Glutamatergic neuron (in vitro differentiated cells): ENCODE measurements at regions not wholly inside any gene's neighbourhood (a gene's known extent, or its start where the extent isn't known, plus 50 kb on each side); places are given as distances from the start of the nearest gene placed in this dataset.

ENCODE experiments used
- DNase-seq: peaks from one replicate; pipeline ENCODE4 v3.0.0; 2022
- H3K27ac Mint-ChIP-seq: one replicate; pipeline ENCODE4 v1.8.0; 2020; ENCODE audit warnings: mild to moderate bottlenecking, mixed read lengths, inconsistent platforms; ENCODE audit not compliant: unreplicated experiment
- H3K27me3 Mint-ChIP-seq: one replicate; pipeline ENCODE4 v1.8.0; 2020; ENCODE audit warnings: mild to moderate bottlenecking, moderate library complexity, mixed read lengths, inconsistent platforms; ENCODE audit not compliant: unreplicated experiment
- H3K36me3 Mint-ChIP-seq: one replicate; pipeline ENCODE4 v1.8.0; 2020; ENCODE audit warnings: mild to moderate bottlenecking, mixed read lengths, inconsistent platforms; ENCODE audit not compliant: unreplicated experiment
- H3K4me1 Mint-ChIP-seq: one replicate; pipeline ENCODE4 v1.8.0; 2020; ENCODE audit warnings: mild to moderate bottlenecking, low read depth, mixed read lengths, inconsistent platforms; ENCODE audit not compliant: unreplicated experiment
- H3K4me3 Mint-ChIP-seq: one replicate; pipeline ENCODE4 v1.8.0; 2020; ENCODE audit warnings: mild to moderate bottlenecking, mixed read lengths, inconsistent platforms; ENCODE audit not compliant: unreplicated experiment
- H3K9me3 Mint-ChIP-seq: one replicate; pipeline ENCODE4 v1.8.0; 2020; ENCODE audit warnings: mild to moderate bottlenecking, moderate library complexity, mixed read lengths, inconsistent platforms; ENCODE audit not compliant: unreplicated experiment
- CTCF ChIP-seq: fragments of 200-600 bp; sonication (generic); IDR thresholded peaks from one replicate; pipeline ENCODE4 v1.5.0; 2021; ENCODE audit not compliant: partially characterized antibody, unreplicated experiment

GRCh38 chr10:107356396-107356795 is 191.9 kb upstream of the SORCS1 start:
- no peak for TF ChIP-seq CTCF
- H3K4me3 Mint-ChIP-seq = no peak overlapping the region
- no peaks in the 10 kb centered on the region for H3K4me1 Mint-ChIP-seq
- H3K9me3 Mint-ChIP-seq = no peaks in the 10 kb centered on the region
- no peak for DNase-seq
- H3K27me3 Mint-ChIP-seq = no peaks in the 10 kb centered on the region
- no peak overlapping the region for H3K27ac Mint-ChIP-seq
- H3K36me3 Mint-ChIP-seq = no peaks in the 10 kb centered on the region

GRCh38 chr10:107342711-107343110 is 178.2 kb upstream of the SORCS1 start:
- Mint-ChIP-seq H3K4me1 (no peaks in the 10 kb centered on the region), H3K27me3 (no peaks in the 10 kb centered on the region), H3K9me3 (peaks cover 3% of the 10 kb centered on the region), H3K36me3 (no peaks in the 10 kb centered on the region), H3K27ac (no peak overlapping the region), H3K4me3 (no peak overlapping the region)
- DNase-seq = no peak
- no peak for TF ChIP-seq CTCF

- Mint-ChIP-seq H3K9me3 (peaks cover 3% of the 10 kb centered on the region), H3K4me3 (no peak overlapping the region), H3K36me3 (no peaks in the 10 kb centered on the region), H3K27me3 (no peaks in the 10 kb centered on the region), H3K27ac (no peak overlapping the region), H3K4me1 (no peaks in the 10 kb centered on the region)
- DNase-seq = no peak
- TF ChIP-seq CTCF = no peak
Measured at GRCh38 chr10:107341281-107341680, 176.8 kb upstream of the SORCS1 start.

- H3K27me3 Mint-ChIP-seq = no peaks in the 10 kb centered on the region
- H3K4me3 Mint-ChIP-seq = no peak overlapping the region
- no peaks in the 10 kb centered on the region for H3K4me1 Mint-ChIP-seq
- H3K36me3 Mint-ChIP-seq = no peaks in the 10 kb centered on the region
- no peak for DNase-seq
- no peak overlapping the region for H3K27ac Mint-ChIP-seq
- no peak for TF ChIP-seq CTCF
- peaks cover 3% of the 10 kb centered on the region for H3K9me3 Mint-ChIP-seq
Measured at GRCh38 chr10:107340326-107340725, 175.8 kb upstream of the SORCS1 start.

GRCh38 chr10:107336061-107336460 is 171.6 kb upstream of the SORCS1 start:
- H3K9me3 Mint-ChIP-seq = no peaks in the 10 kb centered on the region
- H3K27me3 Mint-ChIP-seq = no peaks in the 10 kb centered on the region
- H3K4me1 Mint-ChIP-seq = no peaks in the 10 kb centered on the region
- no peak for DNase-seq
- H3K4me3 Mint-ChIP-seq = no peak overlapping the region
- H3K27ac Mint-ChIP-seq = no peak overlapping the region
- TF ChIP-seq CTCF = no peak
- no peaks in the 10 kb centered on the region for H3K36me3 Mint-ChIP-seq
